HCT116 (cell line): ENCODE measurements at regions not wholly inside any gene's neighbourhood (a gene's known extent, or its start where the extent isn't known, plus 50 kb on each side); places are given as distances from the start of the nearest gene placed in this dataset.

Experiments
- ATAC-seq: fragments of 200-7000 bp; cut with Tn5 transposase; 2 replicates; pipeline ENCODE4 v1.9.1; 2020; ENCODE audit warnings: mild to moderate bottlenecking, moderate library complexity
- BruUV-seq: library from RNA; stranded (reverse); fragments of 400-500 nt; replicated peaks from 2 replicates; lab custom pipeline; 2021; lab: Mats Ljungman, UMichigan
- CTCF ChIA-PET: fragments of 300-600 bp; sonication (Branson Sonifier 250); formaldehyde crosslinking; loops from one replicate; lab custom pipeline; 2021; ENCODE audit warnings: antibody characterized with exemption; lab: Charles Lee
- POLR2A ChIA-PET: fragments of 300-600, 350-600 bp; sonication (Branson Sonifier 250); formaldehyde crosslinking; loops from one replicate; lab custom pipeline; 2021; ENCODE audit warnings: antibody characterized with exemption; lab: Charles Lee
- RAD21 ChIA-PET, 2 experiments: fragments of 300-600 bp; sonication (Branson Sonifier 250); formaldehyde crosslinking; loops; one replicate each; lab custom pipeline; 2023; ENCODE audit warnings: low total read pairs in 2 of 2; ENCODE audit not compliant: uncharacterized antibody in 2 of 2, unreplicated experiment in 2 of 2, low non-redundant PET in 1 of 2; lab: Charles Lee
- DNase-seq: peaks from one replicate; pipeline ENCODE4 v3.0.0-alpha.2; 2010; ENCODE audit warnings: low read depth, low spot score
- H2AFZ ChIP-seq: fragments of 200-600 bp; shearing (Covaris generic), sonication (generic); 2 replicates; pipeline ENCODE4 v1.6.1; 2017; ENCODE audit warnings: low read depth, mixed run types, mixed read lengths, antibody characterized with exemption, low read length; ENCODE audit not compliant: poor library complexity, severe bottlenecking
- H3K27ac ChIP-seq: 2 replicates; pipeline ENCODE4 v1.5.1; 2012; ENCODE audit warnings: low read depth, low read length
- H3K27me3 ChIP-seq: fragments of 200-600 bp; sonication (generic); 2 replicates; pipeline ENCODE4 v1.6.1; 2016; ENCODE audit warnings: mixed run types, low read length, mixed read lengths; ENCODE audit not compliant: insufficient read depth
- H3K36me3 ChIP-seq, 2 experiments: fragments of 200-500 bp in 1 of 2; fragments of 200-600 bp in 1 of 2; sonication (Bioruptor generic) in 1 of 2; sonication (generic) in 1 of 2; 2 replicates each; pipeline versions ENCODE4 v1.5.1 to v1.6.1; 2014 to 2016; ENCODE audit warnings: low read length in 2 of 2, inconsistent platforms in 1 of 2, mixed read lengths in 1 of 2, mixed run types in 1 of 2; ENCODE audit not compliant: insufficient read depth in 2 of 2, control insufficient read depth in 1 of 2
- H3K4me1 ChIP-seq, 2 experiments: fragments of 200-600 bp in 1 of 2; sonication (generic) in 1 of 2; 2 replicates each; pipeline versions ENCODE4 v1.5.1 to v1.6.1; 2012 to 2017; ENCODE audit warnings: low read length in 2 of 2, inconsistent platforms in 1 of 2, mild to moderate bottlenecking in 1 of 2, mixed read lengths in 1 of 2, mixed run types in 1 of 2, moderate library complexity in 1 of 2; ENCODE audit not compliant: insufficient read depth in 2 of 2, control insufficient read depth in 1 of 2
- H3K4me2 ChIP-seq: fragments of 200-600 bp; sonication (generic); 2 replicates; pipeline ENCODE4 v1.6.1; 2017; ENCODE audit warnings: mixed run types, low read length, mixed read lengths
- H3K4me3 ChIP-seq, 2 experiments: fragments of 200-600 bp in 1 of 2; sonication (generic) in 1 of 2; replicated peaks in 1 of 2; 2 replicates each; pipeline ENCODE4 v1.5.1; 2011 to 2016; ENCODE audit warnings: low read length in 2 of 2, control low read depth in 1 of 2, low read depth in 1 of 2, mild to moderate bottlenecking in 1 of 2, mixed read lengths in 1 of 2, mixed run types in 1 of 2
- H3K79me2 ChIP-seq: fragments of 200-600 bp; sonication (generic); 2 replicates; pipeline ENCODE4 v1.6.1; 2017; ENCODE audit warnings: mild to moderate bottlenecking, mixed run types, low read length, moderate library complexity, mixed read lengths; ENCODE audit not compliant: insufficient read depth
- H3K9ac ChIP-seq: fragments of 200-600 bp; sonication (generic); 2 replicates; pipeline ENCODE4 v1.6.1; 2016; ENCODE audit warnings: low read length, mixed read lengths
- H3K9me2 ChIP-seq: fragments of 200-600 bp; sonication (generic), shearing (Covaris generic); 2 replicates; pipeline ENCODE4 v1.6.1; 2017; ENCODE audit warnings: mixed run types, mild to moderate bottlenecking, moderate library complexity; ENCODE audit not compliant: insufficient read depth
- H3K9me3 ChIP-seq, 2 experiments: fragments of 200-500 bp in 1 of 2; fragments of 200-600 bp in 1 of 2; sonication (Bioruptor generic) in 1 of 2; sonication (generic) in 1 of 2; 2 replicates each; pipeline ENCODE4 v1.6.1; 2014 to 2017; ENCODE audit warnings: low read length in 2 of 2, mixed read lengths in 2 of 2, inconsistent platforms in 1 of 2, low read depth in 1 of 2, mild to moderate bottlenecking in 1 of 2, mixed run types in 1 of 2, moderate library complexity in 1 of 2; ENCODE audit not compliant: control insufficient read depth in 1 of 2, insufficient read depth in 1 of 2
- H4K20me1 ChIP-seq: fragments of 200-600 bp; sonication (generic), shearing (Covaris generic); 2 replicates; pipeline ENCODE4 v1.6.1; 2017; ENCODE audit warnings: mixed run types, mild to moderate bottlenecking, moderate library complexity; ENCODE audit not compliant: insufficient read depth
- CBX3 ChIP-seq: IDR thresholded peaks from 2 replicates; pipeline ENCODE4 v1.6.1; 2012; ENCODE audit warnings: low read depth
- EGR1 ChIP-seq: IDR thresholded peaks from 2 replicates; pipeline ENCODE4 v1.6.1; 2012; ENCODE audit warnings: low read depth
- ELF1 ChIP-seq: IDR thresholded peaks from 2 replicates; pipeline ENCODE4 v1.6.1; 2012; ENCODE audit warnings: low read depth, borderline replicate concordance
- EZH2 ChIP-seq: fragments of 200-600 bp; sonication (generic); IDR thresholded peaks from 2 replicates; pipeline ENCODE4 v1.6.1; 2017; ENCODE audit warnings: antibody characterized with exemption, mixed run types
- EZH2phosphoT487 ChIP-seq: fragments of 200-600 bp; IDR thresholded peaks from 2 replicates; pipeline ENCODE4 v1.6.1; 2018; ENCODE audit warnings: antibody characterized with exemption, borderline replicate concordance
- JUND ChIP-seq: IDR thresholded peaks from 2 replicates; pipeline ENCODE4 v1.6.1; 2012
- MAX ChIP-seq: IDR thresholded peaks from 2 replicates; pipeline ENCODE4 v1.6.1; 2012
- POLR2A ChIP-seq: IDR thresholded peaks from 2 replicates; pipeline ENCODE4 v1.7.0; 2011; ENCODE audit warnings: borderline replicate concordance; ENCODE audit not compliant: insufficient read depth, insufficient read length; ENCODE audit errors: extremely low read depth
- POLR2AphosphoS5 ChIP-seq: IDR thresholded peaks from 2 replicates; pipeline ENCODE4 v1.6.1; 2011; ENCODE audit warnings: mild to moderate bottlenecking, low read depth, low read length, moderate library complexity
- RAD21 ChIP-seq: IDR thresholded peaks from 2 replicates; pipeline ENCODE4 v1.6.1; 2012; ENCODE audit warnings: low read depth, mild to moderate bottlenecking
- SIN3A ChIP-seq: IDR thresholded peaks from 2 replicates; pipeline ENCODE4 v1.6.1; 2012; ENCODE audit warnings: low read depth
- SP1 ChIP-seq: IDR thresholded peaks from 2 replicates; pipeline ENCODE4 v1.6.1; 2012; ENCODE audit warnings: low read depth
- YY1 ChIP-seq: IDR thresholded peaks from 2 replicates; pipeline ENCODE4 v1.6.1; 2011; ENCODE audit warnings: low read length, low read depth, moderate library complexity, mild to moderate bottlenecking; ENCODE audit not compliant: insufficient replicate concordance; ENCODE audit errors: extremely low read depth
- ZFX ChIP-seq: fragments of 450-650 bp; IDR thresholded peaks from 2 replicates; pipeline ENCODE4 v1.6.1; 2017
- ZNF274 ChIP-seq: fragments of 200-500 bp; sonication (Bioruptor generic); IDR thresholded peaks from 2 replicates; pipeline ENCODE4 v1.6.1; 2014; ENCODE audit warnings: mild to moderate bottlenecking, low read depth, low read length, inconsistent platforms
- intact Hi-C: fragments of 100-400 bp; cut with micrococcal nuclease; formaldehyde crosslinking; loops from 2 replicates; pipeline ENCODE4 v1.10.0; 2022
- TF ChIP-seq, protein P1 (sequence below): IDR thresholded peaks from 2 replicates; pipeline ENCODE4 v1.6.1; 2012; ENCODE audit warnings: low read depth
- TF ChIP-seq, protein P2 (sequence below), 3 experiments: fragments of 200-600 bp in 1 of 3; sonication (generic) in 1 of 3; IDR thresholded peaks in 2 of 3; conservative IDR thresholded peaks in 1 of 3; 2 replicates each; pipeline ENCODE4 v1.5.1; 2012 to 2017; ENCODE audit warnings: low read depth in 2 of 3, low read length in 2 of 3, antibody characterized with exemption in 1 of 3, borderline replicate concordance in 1 of 3, control low read depth in 1 of 3, mild to moderate bottlenecking in 1 of 3, mixed read lengths in 1 of 3, mixed run types in 1 of 3, moderate library complexity in 1 of 3; ENCODE audit not compliant: insufficient read depth in 1 of 3
- TF ChIP-seq, protein P3 (sequence below): IDR thresholded peaks from 2 replicates; pipeline ENCODE4 v1.6.1; 2011; ENCODE audit warnings: mild to moderate bottlenecking, low read length, moderate library complexity; ENCODE audit not compliant: insufficient replicate concordance; ENCODE audit errors: extremely low read depth

DNA sequence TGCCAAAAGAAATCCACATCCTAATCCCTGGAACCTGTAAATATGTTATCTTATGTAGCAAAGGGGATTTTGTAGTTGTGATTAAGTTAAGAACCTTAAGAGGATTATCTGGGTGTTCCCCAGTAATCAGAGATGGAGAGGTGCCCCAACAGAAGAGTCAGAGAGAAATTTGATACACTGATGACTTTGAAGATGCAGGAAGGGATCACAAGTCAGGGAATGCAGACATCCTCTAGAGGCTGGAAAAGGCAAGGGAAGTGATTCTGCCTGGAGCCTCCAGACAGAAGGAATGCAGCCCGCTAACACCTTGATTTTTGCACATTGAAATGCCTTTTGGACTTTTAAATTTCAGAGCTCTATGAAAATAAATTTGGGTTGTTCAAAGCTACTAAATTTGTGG lies 531.7 kb downstream of the DNAJB9 start (continued):
- TF ChIP-seq SIN3A (no peak), YY1 (no peak), EZH2phosphoT487 (no peak)

GRCh38 chr7:109109558-109109957 lies 539.9 kb downstream of the DNAJB9 start:
- H3K4me1 ChIP-seq, result no peaks in the 10 kb centered on the region
- ATAC-seq (no peak), DNase-seq (no peak)
- no peaks in the 10 kb centered on the region for H4K20me1 ChIP-seq
- no peaks in the 10 kb centered on the region for H3K79me2 ChIP-seq
- no peaks in the 10 kb centered on the region for H3K9me3 ChIP-seq
- no peak overlapping the region for H3K4me3 ChIP-seq
- no peaks in the 10 kb centered on the region for H3K27me3 ChIP-seq
- RAD21 ChIA-PET, result no interaction called here
- 0 out of 2 replicates have a peak, but pooled peaks cover 3% of the 10 kb centered on the region for H3K9me2 ChIP-seq
- H3K36me3 ChIP-seq, result no peaks in the 10 kb centered on the region
- POLR2A ChIA-PET, result no interaction called here
- intact Hi-C loops, result no loop called here
- no peak overlapping the region for H3K27ac ChIP-seq
- TF ChIP-seq, protein P1, sequence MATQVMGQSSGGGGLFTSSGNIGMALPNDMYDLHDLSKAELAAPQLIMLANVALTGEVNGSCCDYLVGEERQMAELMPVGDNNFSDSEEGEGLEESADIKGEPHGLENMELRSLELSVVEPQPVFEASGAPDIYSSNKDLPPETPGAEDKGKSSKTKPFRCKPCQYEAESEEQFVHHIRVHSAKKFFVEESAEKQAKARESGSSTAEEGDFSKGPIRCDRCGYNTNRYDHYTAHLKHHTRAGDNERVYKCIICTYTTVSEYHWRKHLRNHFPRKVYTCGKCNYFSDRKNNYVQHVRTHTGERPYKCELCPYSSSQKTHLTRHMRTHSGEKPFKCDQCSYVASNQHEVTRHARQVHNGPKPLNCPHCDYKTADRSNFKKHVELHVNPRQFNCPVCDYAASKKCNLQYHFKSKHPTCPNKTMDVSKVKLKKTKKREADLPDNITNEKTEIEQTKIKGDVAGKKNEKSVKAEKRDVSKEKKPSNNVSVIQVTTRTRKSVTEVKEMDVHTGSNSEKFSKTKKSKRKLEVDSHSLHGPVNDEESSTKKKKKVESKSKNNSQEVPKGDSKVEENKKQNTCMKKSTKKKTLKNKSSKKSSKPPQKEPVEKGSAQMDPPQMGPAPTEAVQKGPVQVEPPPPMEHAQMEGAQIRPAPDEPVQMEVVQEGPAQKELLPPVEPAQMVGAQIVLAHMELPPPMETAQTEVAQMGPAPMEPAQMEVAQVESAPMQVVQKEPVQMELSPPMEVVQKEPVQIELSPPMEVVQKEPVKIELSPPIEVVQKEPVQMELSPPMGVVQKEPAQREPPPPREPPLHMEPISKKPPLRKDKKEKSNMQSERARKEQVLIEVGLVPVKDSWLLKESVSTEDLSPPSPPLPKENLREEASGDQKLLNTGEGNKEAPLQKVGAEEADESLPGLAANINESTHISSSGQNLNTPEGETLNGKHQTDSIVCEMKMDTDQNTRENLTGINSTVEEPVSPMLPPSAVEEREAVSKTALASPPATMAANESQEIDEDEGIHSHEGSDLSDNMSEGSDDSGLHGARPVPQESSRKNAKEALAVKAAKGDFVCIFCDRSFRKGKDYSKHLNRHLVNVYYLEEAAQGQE, result no peak
- no peak for TF ChIP-seq RAD21
- TF ChIP-seq EZH2, result no peak
- TF ChIP-seq ZNF274, result no peak
- TF ChIP-seq POLR2AphosphoS5, result no peak
- TF ChIP-seq, protein P2, sequence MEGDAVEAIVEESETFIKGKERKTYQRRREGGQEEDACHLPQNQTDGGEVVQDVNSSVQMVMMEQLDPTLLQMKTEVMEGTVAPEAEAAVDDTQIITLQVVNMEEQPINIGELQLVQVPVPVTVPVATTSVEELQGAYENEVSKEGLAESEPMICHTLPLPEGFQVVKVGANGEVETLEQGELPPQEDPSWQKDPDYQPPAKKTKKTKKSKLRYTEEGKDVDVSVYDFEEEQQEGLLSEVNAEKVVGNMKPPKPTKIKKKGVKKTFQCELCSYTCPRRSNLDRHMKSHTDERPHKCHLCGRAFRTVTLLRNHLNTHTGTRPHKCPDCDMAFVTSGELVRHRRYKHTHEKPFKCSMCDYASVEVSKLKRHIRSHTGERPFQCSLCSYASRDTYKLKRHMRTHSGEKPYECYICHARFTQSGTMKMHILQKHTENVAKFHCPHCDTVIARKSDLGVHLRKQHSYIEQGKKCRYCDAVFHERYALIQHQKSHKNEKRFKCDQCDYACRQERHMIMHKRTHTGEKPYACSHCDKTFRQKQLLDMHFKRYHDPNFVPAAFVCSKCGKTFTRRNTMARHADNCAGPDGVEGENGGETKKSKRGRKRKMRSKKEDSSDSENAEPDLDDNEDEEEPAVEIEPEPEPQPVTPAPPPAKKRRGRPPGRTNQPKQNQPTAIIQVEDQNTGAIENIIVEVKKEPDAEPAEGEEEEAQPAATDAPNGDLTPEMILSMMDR (IDR thresholded peaks at IDR 0.05 in 2 of 3, conservative IDR thresholded peaks at IDR 0.05 in 1 of 3; ENCODE audit: borderline replicate concordance in 1 of 3, insufficient read depth in 1 of 3, low read depth in 2 of 3, low read length in 2 of 3), result no peak
- TF ChIP-seq JUND, result no peak
- no peak for TF ChIP-seq SP1
- no peak for TF ChIP-seq CBX3
- no peak for TF ChIP-seq ELF1
- TF ChIP-seq YY1, result no peak
- TF ChIP-seq, protein P3, sequence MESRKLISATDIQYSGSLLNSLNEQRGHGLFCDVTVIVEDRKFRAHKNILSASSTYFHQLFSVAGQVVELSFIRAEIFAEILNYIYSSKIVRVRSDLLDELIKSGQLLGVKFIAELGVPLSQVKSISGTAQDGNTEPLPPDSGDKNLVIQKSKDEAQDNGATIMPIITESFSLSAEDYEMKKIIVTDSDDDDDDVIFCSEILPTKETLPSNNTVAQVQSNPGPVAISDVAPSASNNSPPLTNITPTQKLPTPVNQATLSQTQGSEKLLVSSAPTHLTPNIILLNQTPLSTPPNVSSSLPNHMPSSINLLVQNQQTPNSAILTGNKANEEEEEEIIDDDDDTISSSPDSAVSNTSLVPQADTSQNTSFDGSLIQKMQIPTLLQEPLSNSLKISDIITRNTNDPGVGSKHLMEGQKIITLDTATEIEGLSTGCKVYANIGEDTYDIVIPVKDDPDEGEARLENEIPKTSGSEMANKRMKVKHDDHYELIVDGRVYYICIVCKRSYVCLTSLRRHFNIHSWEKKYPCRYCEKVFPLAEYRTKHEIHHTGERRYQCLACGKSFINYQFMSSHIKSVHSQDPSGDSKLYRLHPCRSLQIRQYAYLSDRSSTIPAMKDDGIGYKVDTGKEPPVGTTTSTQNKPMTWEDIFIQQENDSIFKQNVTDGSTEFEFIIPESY, result no peak
- TF ChIP-seq POLR2A, result no peak
- no peak for TF ChIP-seq MAX
- no peak for TF ChIP-seq SIN3A
- no peak for TF ChIP-seq ZFX
- TF ChIP-seq EGR1, result no peak
- TF ChIP-seq EZH2phosphoT487, result no peak
- H2AFZ ChIP-seq, result no peak overlapping the region
- no TSS peak for BruUV-seq
- H3K4me2 ChIP-seq, result no peak overlapping the region
- H3K9ac ChIP-seq, result no peak overlapping the region
- CTCF ChIA-PET, result interaction anchor here (1.1 kb wide), 1 partner anchor 8 kb away, joined by 3 read pairs; no protein-coding TSS in a partner anchor
